ENCODE measurements at regions not wholly inside any gene's neighbourhood (a gene's known extent, or its start where the extent isn't known, plus 50 kb on each side); places are given as distances from the start of the nearest gene placed in this dataset.

DNA sequence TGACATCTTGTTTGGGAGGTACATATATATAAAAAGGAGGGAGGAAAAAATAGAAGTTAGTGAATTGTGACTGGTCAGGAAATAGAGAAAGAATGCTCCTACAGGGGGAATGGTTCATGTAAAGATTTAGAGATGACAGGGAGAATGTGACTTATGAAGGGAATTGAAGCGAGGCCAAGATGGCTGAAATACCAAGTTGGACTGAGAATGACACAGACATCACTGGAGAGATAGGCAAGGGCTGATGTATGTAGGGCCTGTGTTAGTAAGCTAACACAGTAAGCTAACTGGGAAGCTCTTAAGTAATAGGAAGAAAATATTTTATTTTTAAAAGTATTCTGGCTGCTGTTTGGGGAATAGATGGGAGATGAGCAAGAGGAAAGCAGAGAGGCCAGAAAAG is 286.3 kb downstream of the NNT start:
- no peaks in the 10 kb centered on the region for H3K4me1 ChIP-seq (replicated peaks in 1 of 2; ENCODE audit: control insufficient read depth in 2 of 2, insufficient read depth in 2 of 2, low read length in 2 of 2)
- TF ChIP-seq MAFF (IDR thresholded peaks at IDR 0.05; ENCODE audit: low read length), result no peak
- no peak for TF ChIP-seq ZNF699 (CRISPR knock-in tag; IDR thresholded peaks at IDR 0.05; ENCODE audit: insufficient replicate concordance)
- no peak for TF ChIP-seq NCOR1 (IDR thresholded peaks at IDR 0.05)
- TF ChIP-seq, protein P1, sequence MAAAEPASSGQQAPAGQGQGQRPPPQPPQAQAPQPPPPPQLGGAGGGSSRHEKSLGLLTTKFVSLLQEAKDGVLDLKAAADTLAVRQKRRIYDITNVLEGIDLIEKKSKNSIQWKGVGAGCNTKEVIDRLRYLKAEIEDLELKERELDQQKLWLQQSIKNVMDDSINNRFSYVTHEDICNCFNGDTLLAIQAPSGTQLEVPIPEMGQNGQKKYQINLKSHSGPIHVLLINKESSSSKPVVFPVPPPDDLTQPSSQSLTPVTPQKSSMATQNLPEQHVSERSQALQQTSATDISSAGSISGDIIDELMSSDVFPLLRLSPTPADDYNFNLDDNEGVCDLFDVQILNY (CRISPR knock-in tag; IDR thresholded peaks at IDR 0.05), result no peak
- TF ChIP-seq, protein P2, sequence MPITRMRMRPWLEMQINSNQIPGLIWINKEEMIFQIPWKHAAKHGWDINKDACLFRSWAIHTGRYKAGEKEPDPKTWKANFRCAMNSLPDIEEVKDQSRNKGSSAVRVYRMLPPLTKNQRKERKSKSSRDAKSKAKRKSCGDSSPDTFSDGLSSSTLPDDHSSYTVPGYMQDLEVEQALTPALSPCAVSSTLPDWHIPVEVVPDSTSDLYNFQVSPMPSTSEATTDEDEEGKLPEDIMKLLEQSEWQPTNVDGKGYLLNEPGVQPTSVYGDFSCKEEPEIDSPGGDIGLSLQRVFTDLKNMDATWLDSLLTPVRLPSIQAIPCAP (CRISPR knock-in tag; IDR thresholded peaks at IDR 0.05; ENCODE audit: borderline replicate concordance), result no peak
- no peak for TF ChIP-seq CEBPG (CRISPR knock-in tag; IDR thresholded peaks at IDR 0.05)
- no peak for TF ChIP-seq CEBPG (tag; conservative IDR thresholded peaks at IDR 0.05 in 1 of 2, IDR thresholded peaks at IDR 0.05 in 1 of 2)
- TF ChIP-seq, protein P3, sequence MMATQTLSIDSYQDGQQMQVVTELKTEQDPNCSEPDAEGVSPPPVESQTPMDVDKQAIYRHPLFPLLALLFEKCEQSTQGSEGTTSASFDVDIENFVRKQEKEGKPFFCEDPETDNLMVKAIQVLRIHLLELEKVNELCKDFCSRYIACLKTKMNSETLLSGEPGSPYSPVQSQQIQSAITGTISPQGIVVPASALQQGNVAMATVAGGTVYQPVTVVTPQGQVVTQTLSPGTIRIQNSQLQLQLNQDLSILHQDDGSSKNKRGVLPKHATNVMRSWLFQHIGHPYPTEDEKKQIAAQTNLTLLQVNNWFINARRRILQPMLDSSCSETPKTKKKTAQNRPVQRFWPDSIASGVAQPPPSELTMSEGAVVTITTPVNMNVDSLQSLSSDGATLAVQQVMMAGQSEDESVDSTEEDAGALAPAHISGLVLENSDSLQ (IDR thresholded peaks at IDR 0.05), result no peak
- TF ChIP-seq HIVEP1 (CRISPR knock-in tag; IDR thresholded peaks at IDR 0.05), result no peak
- no peaks in the 10 kb centered on the region for H3K36me3 ChIP-seq (ENCODE audit: control insufficient read depth, insufficient read depth, low read length)
- no peaks in the 10 kb centered on the region for H3K27me3 ChIP-seq (ENCODE audit: control insufficient read depth in 2 of 2, insufficient read depth in 2 of 2, low read length in 2 of 2)
- no peak overlapping the region for H3K9ac ChIP-seq (ENCODE audit: insufficient read depth in 1 of 2, low read depth in 2 of 2, low read length in 2 of 2)
- 0 out of 2 replicates have a peak, but pooled peaks cover 1% of the 10 kb centered on the region for H3K9me3 ChIP-seq (replicated peaks; ENCODE audit: control insufficient read depth, insufficient read depth, low read depth, low read length)
- H2AFZ ChIP-seq (ENCODE audit: low read depth, low read length), result no peak overlapping the region
- ChIA-PET CTCF (ENCODE audit: low intra/inter-chr PET ratio) (interaction anchor here (0.6 kb wide), 1 partner anchor 11 kb away, joined by 3 read pairs; no protein-coding TSS in a partner anchor), POLR2A (no interaction called here)
- BruUV-seq (replicated peaks), result no TSS peak
- intact Hi-C loops (cut with micrococcal nuclease) (no loop called here), in situ Hi-C loops (cut with MboI) (no loop called here)
- H3K9me1 ChIP-seq (ENCODE audit: control insufficient read depth, insufficient read depth, low read length), result no peaks in the 10 kb centered on the region
- 0% methylated on average over 1 of the region's 1 CpG for WGBS (ENCODE audit: insufficient coverage, low coverage, missing lambda C conversion rate)
- H3K4me2 ChIP-seq (ENCODE audit: insufficient read depth, low read length), result no peak overlapping the region
- FAIRE-seq (no peak), DNase-seq (ENCODE audit: extremely low read depth in 1 of 4, low spot score in 3 of 4) (no peak), ATAC-seq (no peak)
- H4K20me1 ChIP-seq (replicated peaks; ENCODE audit: control insufficient read depth, insufficient read depth, low read length), result no peaks in the 10 kb centered on the region
- no peak overlapping the region for H3K27ac ChIP-seq (ENCODE audit: extremely low read depth, low read depth, low read length)
- H3K79me2 ChIP-seq (ENCODE audit: control insufficient read depth, insufficient read depth, low read length), result no peaks in the 10 kb centered on the region
- H3K4me3 ChIP-seq, result no peak overlapping the region
